D721Med (cell line): ENCODE measurements at regions not wholly inside any gene's neighbourhood (a gene's known extent, or its start where the extent isn't known, plus 50 kb on each side); places are given as distances from the start of the nearest gene placed in this dataset.

Source experiments
- DNase-seq: peaks from one replicate; pipeline ENCODE4 v3.0.0; 2011; ENCODE audit warnings: low spot score; ENCODE audit not compliant: insufficient read length
- FAIRE-seq: peaks from 2 replicates; lab custom pipeline; 2011; peaks lifted over from hg19 to GRCh38; lab: Jason Lieb, UNC
- TF ChIP-seq, protein P1 (sequence below): IDR thresholded peaks from 2 replicates; pipeline ENCODE4 v1.5.1; 2012; ENCODE audit warnings: mild to moderate bottlenecking, control low read depth; ENCODE audit not compliant: insufficient read depth; ENCODE audit errors: missing control alignments

DNA sequence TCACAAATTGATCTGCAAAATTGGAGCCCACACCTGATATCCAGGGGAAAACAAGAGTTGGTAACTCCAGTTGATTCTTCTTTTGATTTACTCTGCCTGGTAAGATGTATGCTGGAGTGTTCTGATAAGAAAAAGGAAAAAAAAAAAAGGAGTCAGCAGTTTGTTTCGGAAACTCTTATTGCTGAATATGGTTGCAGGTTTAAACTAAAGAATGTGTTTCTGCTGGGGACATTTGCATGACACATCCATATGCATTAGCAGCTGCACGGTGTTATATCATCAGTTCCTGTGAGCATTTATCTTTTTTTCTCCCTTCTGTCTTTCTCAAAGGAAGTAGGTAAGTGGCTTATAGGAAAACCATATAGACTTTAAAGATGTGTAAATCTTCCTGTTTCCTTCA is 418.5 kb upstream of the ESRRG start:
- no peak for DNase-seq
- no peak for FAIRE-seq
- TF ChIP-seq, protein P1, sequence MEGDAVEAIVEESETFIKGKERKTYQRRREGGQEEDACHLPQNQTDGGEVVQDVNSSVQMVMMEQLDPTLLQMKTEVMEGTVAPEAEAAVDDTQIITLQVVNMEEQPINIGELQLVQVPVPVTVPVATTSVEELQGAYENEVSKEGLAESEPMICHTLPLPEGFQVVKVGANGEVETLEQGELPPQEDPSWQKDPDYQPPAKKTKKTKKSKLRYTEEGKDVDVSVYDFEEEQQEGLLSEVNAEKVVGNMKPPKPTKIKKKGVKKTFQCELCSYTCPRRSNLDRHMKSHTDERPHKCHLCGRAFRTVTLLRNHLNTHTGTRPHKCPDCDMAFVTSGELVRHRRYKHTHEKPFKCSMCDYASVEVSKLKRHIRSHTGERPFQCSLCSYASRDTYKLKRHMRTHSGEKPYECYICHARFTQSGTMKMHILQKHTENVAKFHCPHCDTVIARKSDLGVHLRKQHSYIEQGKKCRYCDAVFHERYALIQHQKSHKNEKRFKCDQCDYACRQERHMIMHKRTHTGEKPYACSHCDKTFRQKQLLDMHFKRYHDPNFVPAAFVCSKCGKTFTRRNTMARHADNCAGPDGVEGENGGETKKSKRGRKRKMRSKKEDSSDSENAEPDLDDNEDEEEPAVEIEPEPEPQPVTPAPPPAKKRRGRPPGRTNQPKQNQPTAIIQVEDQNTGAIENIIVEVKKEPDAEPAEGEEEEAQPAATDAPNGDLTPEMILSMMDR = no peak

DNA sequence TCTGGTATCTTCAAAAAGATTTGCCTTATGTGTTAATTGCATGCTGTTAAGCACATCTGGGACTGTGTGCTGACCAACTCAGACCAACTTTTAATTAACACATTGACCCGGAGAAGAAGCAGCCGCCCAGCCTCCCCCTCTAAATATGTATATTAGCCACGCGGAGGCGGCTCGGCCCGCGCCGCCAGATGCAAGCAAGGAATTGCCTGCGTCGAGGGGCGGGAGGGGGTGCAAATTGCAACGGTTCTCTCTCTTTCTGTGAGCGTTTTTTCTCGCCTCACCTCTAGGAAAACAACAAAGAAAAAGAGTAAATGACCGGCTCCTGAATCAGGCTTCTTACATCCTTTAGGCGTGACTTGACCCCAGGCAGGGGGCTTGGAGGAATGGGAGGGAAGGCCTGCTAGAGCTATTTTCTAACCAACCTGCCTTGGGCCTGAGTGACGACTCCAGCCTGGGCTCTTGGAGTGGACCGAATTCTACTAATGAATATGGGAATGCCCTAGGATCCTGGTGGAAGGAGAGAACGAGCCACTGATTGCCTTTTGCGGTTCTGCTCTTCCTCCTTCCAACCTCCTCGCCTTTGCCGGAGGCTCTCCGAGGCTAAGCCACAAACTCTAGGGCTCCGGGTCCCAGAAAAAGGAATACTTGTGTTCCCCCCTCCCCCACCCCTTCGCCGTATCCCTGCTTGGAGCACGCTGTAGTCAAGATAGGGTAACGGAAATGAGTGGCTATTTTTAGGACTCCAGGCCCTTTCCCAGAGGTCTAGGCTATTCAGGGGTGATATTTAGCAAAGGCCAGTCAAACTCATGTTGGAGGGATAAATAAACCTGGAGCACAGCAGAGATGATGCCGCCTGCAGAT is 417.0 kb upstream of the ESRRG start:
- DNase-seq (no peak), FAIRE-seq (no peak)
- TF ChIP-seq, protein P1 = no peak

DNA sequence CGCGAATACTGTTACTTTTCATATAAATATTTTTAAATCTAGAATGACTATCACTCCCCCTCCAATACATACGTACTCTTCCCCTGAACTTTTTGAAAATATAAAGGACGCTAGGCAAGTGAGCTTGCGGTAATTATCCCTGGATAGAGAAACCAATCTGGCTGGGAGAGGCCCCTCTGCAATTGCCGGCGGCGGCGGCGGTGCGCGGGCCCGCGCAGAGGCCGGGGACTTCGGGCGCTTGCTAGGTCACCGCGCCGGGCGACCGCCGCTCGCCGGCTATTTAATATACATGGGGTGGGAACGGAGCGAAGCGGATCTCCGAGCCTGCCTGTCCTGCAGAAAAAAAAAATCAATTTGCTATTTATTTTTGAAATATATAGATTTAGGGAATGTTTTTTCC is 416.3 kb upstream of the ESRRG start:
- FAIRE-seq = no peak
- TF ChIP-seq, protein P1 = no peak

DNA sequence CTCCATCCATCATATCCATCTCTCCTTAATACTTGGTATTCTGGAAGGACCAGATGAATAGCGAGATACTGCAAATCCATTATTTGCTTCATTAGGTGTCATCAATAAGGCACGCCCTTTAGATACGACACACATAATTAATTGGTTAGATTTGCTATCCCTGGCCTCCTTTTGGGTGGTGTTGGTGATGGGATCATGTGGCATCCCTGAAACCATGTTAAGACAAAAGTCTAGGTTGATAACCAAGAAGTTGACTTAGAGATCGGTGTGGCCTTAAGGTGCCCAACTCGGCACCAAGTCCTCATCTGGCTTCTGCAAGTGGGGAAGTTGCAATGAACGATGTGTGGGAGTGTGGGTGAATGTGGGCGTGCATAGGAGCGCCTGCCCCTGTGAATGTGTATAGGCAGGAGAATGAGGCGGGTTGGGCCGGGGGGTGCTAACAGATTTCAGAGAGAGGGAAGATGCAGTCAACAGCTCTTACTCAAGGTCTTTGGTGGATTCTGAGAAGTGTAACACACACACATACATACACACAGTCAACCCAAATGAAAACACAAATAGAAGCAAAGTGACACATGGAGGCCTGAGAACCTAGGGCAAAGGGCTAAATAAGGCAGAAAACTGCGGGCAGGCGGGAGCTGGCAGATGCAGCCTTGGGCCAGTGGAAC is 415.7 kb upstream of the ESRRG start:
- DNase-seq (no peak), FAIRE-seq (no peak)
- TF ChIP-seq, protein P1 = no peak

More for the DNA sequence above, 416.3 kb upstream of the ESRRG start:
- no peak for DNase-seq

DNA sequence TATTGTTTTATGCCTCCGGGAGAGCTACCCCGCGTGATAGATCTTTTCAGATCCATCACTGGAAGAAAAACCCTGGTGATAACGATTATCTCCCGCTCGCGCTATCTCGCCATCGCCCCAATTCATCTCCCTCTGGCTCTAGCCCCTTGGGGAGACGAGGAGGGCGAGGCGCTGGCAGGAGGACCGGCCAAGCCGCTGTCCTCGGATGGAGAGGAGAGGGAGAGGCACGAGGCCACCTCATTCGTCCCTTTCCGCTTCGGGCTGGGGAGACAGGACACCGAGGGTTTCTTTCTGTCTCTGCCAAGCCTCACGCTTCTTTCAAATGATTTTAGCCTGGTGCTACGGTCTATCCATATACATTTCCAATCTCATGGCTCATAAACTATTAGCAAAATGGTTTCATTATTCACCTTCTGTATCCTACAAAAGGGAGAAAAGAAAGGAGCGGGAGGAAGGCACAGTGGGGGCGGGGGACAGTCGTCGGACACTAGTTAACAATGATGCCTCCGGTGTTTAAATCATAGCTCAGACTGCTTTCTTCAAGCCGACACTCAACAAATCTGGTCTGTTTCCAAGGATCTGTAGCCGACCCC is 415.0 kb upstream of the ESRRG start:
- DNase-seq (no peak), FAIRE-seq (no peak)
- TF ChIP-seq, protein P1 = no peak

DNA sequence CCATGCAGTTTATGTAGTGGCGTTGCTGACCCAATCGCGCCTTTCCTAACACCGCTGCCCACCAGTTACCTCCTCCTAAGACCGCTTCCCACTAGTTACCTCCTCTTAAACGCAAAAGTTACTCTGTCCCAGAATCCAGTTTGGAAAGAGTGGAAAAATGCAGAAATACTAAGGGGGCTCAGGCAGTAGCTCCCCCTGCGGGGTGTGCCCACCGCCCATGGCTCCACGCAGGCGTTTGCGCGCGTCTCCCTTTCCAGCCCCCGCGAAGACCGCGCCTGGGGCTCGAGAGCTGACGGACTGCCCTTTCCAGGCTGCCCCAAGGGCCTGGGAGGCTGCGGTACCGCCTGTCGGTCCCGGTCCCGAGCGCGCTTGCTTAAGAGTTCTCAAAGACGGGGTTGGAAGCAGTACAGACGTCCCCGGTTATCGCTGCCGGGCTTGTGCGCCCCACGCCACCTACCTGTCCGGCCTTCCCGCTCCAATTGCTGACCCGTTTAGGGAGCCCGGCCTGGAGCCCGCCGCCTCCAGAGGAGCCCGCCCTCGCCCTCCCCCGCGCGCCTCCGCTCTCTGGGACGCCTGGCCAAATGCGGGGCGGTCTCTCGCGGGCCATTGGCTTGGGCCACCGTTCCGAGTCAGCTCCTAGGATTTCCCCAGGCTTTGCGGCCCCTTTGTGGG is 414.1 kb upstream of the ESRRG start:
- TF ChIP-seq, protein P1 = no peak
- no peak for DNase-seq
- FAIRE-seq = no peak
